ENCODE measurements at regions not wholly inside any gene's neighbourhood (a gene's known extent, or its start where the extent isn't known, plus 50 kb on each side); places are given as distances from the start of the nearest gene placed in this dataset.
A peak's percentile ranks its signal among the peaks of the same experiment; 100 is the strongest.
"Not testable (repeated sequence)": the region's sequence is repeated elsewhere in the genome, so short reads cannot be mapped to it uniquely, and the experiment has no call there.

GRCh38 chr9:63912451-63912850 lies 1372.6 kb downstream of the FOXD4L5 start:
- H3K27me3 ChIP-seq (ENCODE audit: control insufficient read depth in 1 of 2, insufficient read depth in 2 of 2, low read length in 1 of 2); DNase-seq; H3K4me1 ChIP-seq (ENCODE audit: control insufficient read depth in 1 of 2, insufficient read depth in 2 of 2, low read length in 2 of 2); H3K9me3 ChIP-seq (ENCODE audit: control insufficient read depth, low read length); H3K36me3 ChIP-seq (ENCODE audit: control insufficient read depth in 1 of 2, insufficient read depth in 2 of 2, low read length in 1 of 2); H3K4me3 ChIP-seq (ENCODE audit: low read length in 2 of 2); ATAC-seq (ENCODE audit: low FRiP score); H3K27ac ChIP-seq (ENCODE audit: low read depth in 1 of 2, low read length in 2 of 2); intact Hi-C loops (cut with DNase I): not testable (repeated sequence)
- 70 to 79% methylated on average over 4 to 6 of the region's 6 CpGs for WGBS, 2 donors

GRCh38 chr9:63909076-63909475 lies 1375.9 kb downstream of the FOXD4L5 start:
- H3K27ac ChIP-seq (ENCODE audit: low read depth in 1 of 2, low read length in 2 of 2); DNase-seq; H3K4me3 ChIP-seq (ENCODE audit: low read length in 2 of 2); H3K9me3 ChIP-seq (ENCODE audit: control insufficient read depth, low read length); H3K27me3 ChIP-seq (ENCODE audit: control insufficient read depth in 1 of 2, insufficient read depth in 2 of 2, low read length in 1 of 2); H3K36me3 ChIP-seq (ENCODE audit: control insufficient read depth in 1 of 2, insufficient read depth in 2 of 2, low read length in 1 of 2); ATAC-seq (ENCODE audit: low FRiP score); intact Hi-C loops (cut with DNase I); H3K4me1 ChIP-seq (ENCODE audit: control insufficient read depth in 1 of 2, insufficient read depth in 2 of 2, low read length in 2 of 2): not testable (repeated sequence)
- 52 to 55% methylated on average over 3 of the region's 3 CpGs for WGBS, 2 donors

- 80 to 81% methylated on average over 16 of the region's 16 CpGs for WGBS, 2 donors
- intact Hi-C loops (cut with DNase I); H3K27me3 ChIP-seq (ENCODE audit: control insufficient read depth in 1 of 2, insufficient read depth in 2 of 2, low read length in 1 of 2): not testable (repeated sequence)
These were observed 1385.3 kb downstream of the FOXD4L5 start for GRCh38 chr9:63899637-63900190.

GRCh38 chr9:63881386-63881785 lies 1403.6 kb downstream of the FOXD4L5 start:
- H3K9me3 ChIP-seq (ENCODE audit: control insufficient read depth, low read length); H3K27me3 ChIP-seq (ENCODE audit: control insufficient read depth in 1 of 2, insufficient read depth in 2 of 2, low read length in 1 of 2); H3K36me3 ChIP-seq (ENCODE audit: control insufficient read depth in 1 of 2, insufficient read depth in 2 of 2, low read length in 1 of 2); intact Hi-C loops (cut with DNase I); H3K27ac ChIP-seq (ENCODE audit: low read depth in 1 of 2, low read length in 2 of 2); H3K4me1 ChIP-seq (ENCODE audit: control insufficient read depth in 1 of 2, insufficient read depth in 2 of 2, low read length in 2 of 2); H3K4me3 ChIP-seq (ENCODE audit: low read length in 2 of 2); DNase-seq; ATAC-seq (ENCODE audit: low FRiP score): not testable (repeated sequence)
- WGBS, 2 donors: 60 to 64% methylated on average over 4 of the region's 5 CpGs

More at GRCh38 chr9:63899637-63900190, 1385.3 kb downstream of the FOXD4L5 start:
- DNase-seq; H3K4me1 ChIP-seq (ENCODE audit: control insufficient read depth in 1 of 2, insufficient read depth in 2 of 2, low read length in 2 of 2); H3K9me3 ChIP-seq (ENCODE audit: control insufficient read depth, low read length); ATAC-seq (ENCODE audit: low FRiP score); H3K36me3 ChIP-seq (ENCODE audit: control insufficient read depth in 1 of 2, insufficient read depth in 2 of 2, low read length in 1 of 2); H3K4me3 ChIP-seq (ENCODE audit: low read length in 2 of 2); H3K27ac ChIP-seq (ENCODE audit: low read depth in 1 of 2, low read length in 2 of 2): not testable (repeated sequence)

- H3K27me3 ChIP-seq (ENCODE audit: control insufficient read depth in 1 of 2, insufficient read depth in 2 of 2, low read length in 1 of 2); H3K36me3 ChIP-seq (ENCODE audit: control insufficient read depth in 1 of 2, insufficient read depth in 2 of 2, low read length in 1 of 2); H3K4me1 ChIP-seq (ENCODE audit: control insufficient read depth in 1 of 2, insufficient read depth in 2 of 2, low read length in 2 of 2); H3K27ac ChIP-seq (ENCODE audit: low read depth in 1 of 2, low read length in 2 of 2); H3K4me3 ChIP-seq (ENCODE audit: low read length in 2 of 2); H3K9me3 ChIP-seq (ENCODE audit: control insufficient read depth, low read length); ATAC-seq (ENCODE audit: low FRiP score); intact Hi-C loops (cut with DNase I): not testable (repeated sequence)
- peak in 1 of 2 donors; percentile 62 for DNase-seq
- 81 to 93% methylated on average over 13 to 14 of the region's 17 CpGs for WGBS, 2 donors
These were observed 1408.6 kb downstream of the FOXD4L5 start for GRCh38 chr9:63876380-63876779.

GRCh38 chr9:63859475-63860215 lies 1425.4 kb downstream of the FOXD4L5 start:
- DNase-seq: peak; percentile 51 to 77
- no peaks in the 10 kb centered on the region for H3K27me3 ChIP-seq (ENCODE audit: control insufficient read depth in 1 of 2, insufficient read depth in 2 of 2, low read length in 1 of 2)

GRCh38 chr9:63859090-63859474 lies 1425.9 kb downstream of the FOXD4L5 start:
- H3K4me3 ChIP-seq (ENCODE audit: low read length in 2 of 2): not testable (repeated sequence)

More at GRCh38 chr9:63859475-63860215, 1425.4 kb downstream of the FOXD4L5 start:
- WGBS, 2 donors: 35 to 36% methylated on average over 37 to 52 of the region's 52 CpGs
- Histone ChIP-seq H3K4me1 (ENCODE audit: control insufficient read depth in 1 of 2, insufficient read depth in 2 of 2, low read length in 2 of 2) (no peaks in the 10 kb centered on the region), H3K9me3 (ENCODE audit: control insufficient read depth, low read length) (no peaks in the 10 kb centered on the region), H3K4me3 (ENCODE audit: low read length in 2 of 2) (no peak overlapping the region), H3K36me3 (ENCODE audit: control insufficient read depth in 1 of 2, insufficient read depth in 2 of 2, low read length in 1 of 2) (no peaks in the 10 kb centered on the region), H3K27ac (ENCODE audit: low read depth in 1 of 2, low read length in 2 of 2) (no peak overlapping the region)
- intact Hi-C loops (cut with DNase I): no loop called here
- ATAC-seq (ENCODE audit: low FRiP score): no peak

GRCh38 chr9:63853140-63853751 lies 1431.8 kb downstream of the FOXD4L5 start:
- H3K4me3 ChIP-seq (ENCODE audit: low read length in 2 of 2); H3K9me3 ChIP-seq (ENCODE audit: control insufficient read depth, low read length); ATAC-seq (ENCODE audit: low FRiP score); intact Hi-C loops (cut with DNase I); H3K27me3 ChIP-seq (ENCODE audit: control insufficient read depth in 1 of 2, insufficient read depth in 2 of 2, low read length in 1 of 2); H3K27ac ChIP-seq (ENCODE audit: low read depth in 1 of 2, low read length in 2 of 2); H3K36me3 ChIP-seq (ENCODE audit: control insufficient read depth in 1 of 2, insufficient read depth in 2 of 2, low read length in 1 of 2); H3K4me1 ChIP-seq (ENCODE audit: control insufficient read depth in 1 of 2, insufficient read depth in 2 of 2, low read length in 2 of 2); DNase-seq: not testable (repeated sequence)
- 81 to 83% methylated on average over 14 to 15 of the region's 15 CpGs for WGBS, 2 donors

More at GRCh38 chr9:63859090-63859474, 1425.9 kb downstream of the FOXD4L5 start:
- H3K9me3 ChIP-seq (ENCODE audit: control insufficient read depth, low read length); H3K27me3 ChIP-seq (ENCODE audit: control insufficient read depth in 1 of 2, insufficient read depth in 2 of 2, low read length in 1 of 2); H3K27ac ChIP-seq (ENCODE audit: low read depth in 1 of 2, low read length in 2 of 2); ATAC-seq (ENCODE audit: low FRiP score); intact Hi-C loops (cut with DNase I); H3K4me1 ChIP-seq (ENCODE audit: control insufficient read depth in 1 of 2, insufficient read depth in 2 of 2, low read length in 2 of 2); H3K36me3 ChIP-seq (ENCODE audit: control insufficient read depth in 1 of 2, insufficient read depth in 2 of 2, low read length in 1 of 2): not testable (repeated sequence)
- peak in 1 of 2 donors; percentile 70 for DNase-seq
- WGBS, 2 donors: 36 to 37% methylated on average over 21 to 24 of the region's 24 CpGs
